ENCODE measurements at regions not wholly inside any gene's neighbourhood (a gene's known extent, or its start where the extent isn't known, plus 50 kb on each side); places are given as distances from the start of the nearest gene placed in this dataset.

GRCh38 chr14:30484201-30484600 lies 74.8 kb upstream of the G2E3 start:
- no peak for DNase-seq (ENCODE audit: low read depth in 2 of 2, low spot score in 1 of 2)

GRCh38 chr14:30484976-30485375 lies 74.0 kb upstream of the G2E3 start:
- DNase-seq (ENCODE audit: low read depth in 2 of 2, low spot score in 1 of 2), result no peak

- DNase-seq (ENCODE audit: low read depth in 2 of 2, low spot score in 1 of 2), result no peak
Measured at GRCh38 chr14:30496852-30497251, 62.1 kb upstream of the G2E3 start.

- no peak for DNase-seq (ENCODE audit: low read depth in 2 of 2, low spot score in 1 of 2)
Measured at GRCh38 chr14:30499358-30499757, 59.6 kb upstream of the G2E3 start.

- DNase-seq (ENCODE audit: low read depth in 2 of 2, low spot score in 1 of 2), result no peak
Measured at GRCh38 chr14:30500222-30500621, 58.7 kb upstream of the G2E3 start.

- no peak for DNase-seq (ENCODE audit: low read depth in 2 of 2, low spot score in 1 of 2)
Measured at GRCh38 chr14:30507209-30507608, 51.7 kb upstream of the G2E3 start.

Measured in stimulated activated CD8-positive, alpha-beta memory T cell treated with anti-CD3 and anti-CD28 coated beads, Interleukin-4, amount 100 ng/mL, for 4 hours (primary cell).